Esophagus squamous epithelium (tissue), 5 donors: ENCODE measurements at regions not wholly inside any gene's neighbourhood (a gene's known extent, or its start where the extent isn't known, plus 50 kb on each side); places are given as distances from the start of the nearest gene placed in this dataset.

Source experiments
- DNase-seq: peaks from one replicate; lab custom pipeline; 2025; lab: John Stamatoyannopoulos, UW
- H3K27ac ChIP-seq, 4 donors: fragments of 200-600 bp; sonication (generic); one replicate each; pipeline ENCODE4 v1.5.1; 2016 to 2019; ENCODE audit warnings: mild to moderate bottlenecking in 1 of 4
- H3K27me3 ChIP-seq, 4 donors: fragments of 200-600 bp; sonication (generic); 1 replicate in 3 of 4; 2 replicates in 1 of 4; pipeline versions ENCODE4 v1.5.1 to v1.6.0; 2017 to 2021; ENCODE audit warnings: antibody characterized with exemption in 1 of 4
- H3K36me3 ChIP-seq, 3 donors: fragments of 200-600 bp; sonication (generic); one replicate each; pipeline ENCODE4 v1.5.1; 2016 to 2019
- H3K4me1 ChIP-seq, 3 donors: fragments of 200-600 bp; sonication (generic); one replicate each; pipeline ENCODE4 v1.5.1; 2017 to 2019
- H3K4me3 ChIP-seq, 4 donors: fragments of 200-600 bp; sonication (generic); 1 replicate in 3 of 4; 2 replicates in 1 of 4; pipeline ENCODE4 v1.5.1; 2016 to 2019; ENCODE audit warnings: mild to moderate bottlenecking in 2 of 4, moderate library complexity in 1 of 4
- H3K9me3 ChIP-seq, 3 donors: fragments of 200-600 bp; sonication (generic); one replicate each; pipeline ENCODE4 v1.5.1; 2016 to 2019
- POLR2A ChIP-seq, 4 donors: fragments of 450-650 bp; IDR thresholded peaks; one replicate each; pipeline ENCODE4 v1.6.1; 2017; ENCODE audit warnings: antibody characterized with exemption in 4 of 4, mild to moderate bottlenecking in 4 of 4, moderate library complexity in 3 of 4
- WGBS, 2 donors: methylation state at CpG; one replicate each; pipeline ENCODE4 v1.1.5; 2018; 5-methylcytosine and 5-hydroxymethylcytosine counted together
- intact Hi-C: fragments of 100-400 bp; cut with DNase I; formaldehyde crosslinking; loops from one replicate; pipeline ENCODE4 v1.15.0; 2022
- TF ChIP-seq, protein P1 (sequence below), 6 experiments: fragments of 450-650 bp in 4 of 6; fragments of 200-600 bp in 2 of 6; sonication (generic) in 2 of 6; IDR thresholded peaks; one replicate each; pipeline ENCODE4 v1.5.1; 2016 to 2019; ENCODE audit warnings: antibody characterized with exemption in 6 of 6, mild to moderate bottlenecking in 4 of 6, moderate library complexity in 4 of 6
- donor health status: DM: yes; HTN: yes; CAD: no.

DNA sequence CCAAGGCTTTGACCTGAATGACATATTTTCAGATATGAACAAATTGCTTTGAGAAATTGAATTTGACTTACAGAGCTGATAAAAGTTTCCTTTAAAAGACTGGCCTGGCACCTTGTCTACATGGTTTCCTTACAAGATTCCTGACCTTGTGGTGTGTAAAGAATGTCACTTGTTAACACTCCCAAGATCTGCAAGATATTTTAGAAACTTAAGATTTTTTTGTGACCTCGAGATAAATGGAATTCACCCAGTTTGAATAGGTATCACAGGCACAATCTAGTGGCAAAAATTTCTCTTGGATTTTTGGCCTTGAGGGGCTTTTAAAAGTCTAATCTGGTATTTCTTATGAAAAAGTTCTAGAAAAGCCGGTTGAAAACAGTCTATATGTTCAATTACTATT lies 1568.9 kb upstream of the IGFBP7 start:
- Histone ChIP-seq H3K36me3 (no peaks in the 10 kb centered on the region), H3K4me1 (no peaks in the 10 kb centered on the region), H3K9me3 (no peaks in the 10 kb centered on the region), H3K4me3 (no peak overlapping the region), H3K27ac (no peak overlapping the region), H3K27me3 (no peaks in the 10 kb centered on the region)
- DNase-seq = no peak
- intact Hi-C loops = no loop called here
- 56 to 57% methylated on average over 2 of the region's 2 CpGs for WGBS, 2 donors
- TF ChIP-seq, protein P1, sequence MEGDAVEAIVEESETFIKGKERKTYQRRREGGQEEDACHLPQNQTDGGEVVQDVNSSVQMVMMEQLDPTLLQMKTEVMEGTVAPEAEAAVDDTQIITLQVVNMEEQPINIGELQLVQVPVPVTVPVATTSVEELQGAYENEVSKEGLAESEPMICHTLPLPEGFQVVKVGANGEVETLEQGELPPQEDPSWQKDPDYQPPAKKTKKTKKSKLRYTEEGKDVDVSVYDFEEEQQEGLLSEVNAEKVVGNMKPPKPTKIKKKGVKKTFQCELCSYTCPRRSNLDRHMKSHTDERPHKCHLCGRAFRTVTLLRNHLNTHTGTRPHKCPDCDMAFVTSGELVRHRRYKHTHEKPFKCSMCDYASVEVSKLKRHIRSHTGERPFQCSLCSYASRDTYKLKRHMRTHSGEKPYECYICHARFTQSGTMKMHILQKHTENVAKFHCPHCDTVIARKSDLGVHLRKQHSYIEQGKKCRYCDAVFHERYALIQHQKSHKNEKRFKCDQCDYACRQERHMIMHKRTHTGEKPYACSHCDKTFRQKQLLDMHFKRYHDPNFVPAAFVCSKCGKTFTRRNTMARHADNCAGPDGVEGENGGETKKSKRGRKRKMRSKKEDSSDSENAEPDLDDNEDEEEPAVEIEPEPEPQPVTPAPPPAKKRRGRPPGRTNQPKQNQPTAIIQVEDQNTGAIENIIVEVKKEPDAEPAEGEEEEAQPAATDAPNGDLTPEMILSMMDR (IDR thresholded peaks at IDR 0.05) = no peak
- TF ChIP-seq POLR2A (IDR thresholded peaks at IDR 0.05) = no peak

GRCh38 chr4:58669783-58670182 lies 1559.6 kb upstream of the IGFBP7 start:
- Histone ChIP-seq H3K36me3 (no peaks in the 10 kb centered on the region), H3K27me3 (no peaks in the 10 kb centered on the region), H3K4me1 (no peaks in the 10 kb centered on the region), H3K9me3 (no peaks in the 10 kb centered on the region), H3K4me3 (no peak overlapping the region), H3K27ac (no peak overlapping the region)
- no peak for TF ChIP-seq POLR2A (IDR thresholded peaks at IDR 0.05)
- TF ChIP-seq, protein P1 (IDR thresholded peaks at IDR 0.05) = no peak
- no peak for DNase-seq
- intact Hi-C loops = no loop called here

DNA sequence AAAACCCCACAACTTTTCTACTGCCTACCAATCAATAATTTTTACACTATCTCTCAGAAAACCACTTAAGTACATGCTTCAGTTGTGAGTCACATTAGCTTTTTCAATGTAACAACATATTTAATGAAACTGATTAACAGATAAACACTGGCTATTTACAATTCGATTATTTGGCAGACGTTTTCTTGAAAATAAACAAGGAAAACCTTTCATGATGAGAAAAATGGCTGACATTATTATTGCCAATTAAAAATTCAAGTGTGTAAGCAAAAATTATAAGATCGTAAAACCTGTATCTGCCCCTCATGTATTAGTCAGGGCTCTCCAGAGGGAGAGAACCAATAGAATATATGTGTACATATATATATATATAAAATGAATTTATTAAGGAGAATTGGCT lies 1555.5 kb upstream of the IGFBP7 start:
- TF ChIP-seq, protein P1 (IDR thresholded peaks at IDR 0.05) = no peak
- no peak for TF ChIP-seq POLR2A (IDR thresholded peaks at IDR 0.05)
- intact Hi-C loops = no loop called here
- DNase-seq = no peak
- Histone ChIP-seq H3K4me1 (no peaks in the 10 kb centered on the region), H3K4me3 (no peak overlapping the region), H3K9me3 (no peaks in the 10 kb centered on the region), H3K27ac (no peak overlapping the region), H3K36me3 (no peaks in the 10 kb centered on the region), H3K27me3 (no peaks in the 10 kb centered on the region)
- WGBS, 2 donors = 74 to 78% methylated on average over 3 of the region's 3 CpGs

DNA sequence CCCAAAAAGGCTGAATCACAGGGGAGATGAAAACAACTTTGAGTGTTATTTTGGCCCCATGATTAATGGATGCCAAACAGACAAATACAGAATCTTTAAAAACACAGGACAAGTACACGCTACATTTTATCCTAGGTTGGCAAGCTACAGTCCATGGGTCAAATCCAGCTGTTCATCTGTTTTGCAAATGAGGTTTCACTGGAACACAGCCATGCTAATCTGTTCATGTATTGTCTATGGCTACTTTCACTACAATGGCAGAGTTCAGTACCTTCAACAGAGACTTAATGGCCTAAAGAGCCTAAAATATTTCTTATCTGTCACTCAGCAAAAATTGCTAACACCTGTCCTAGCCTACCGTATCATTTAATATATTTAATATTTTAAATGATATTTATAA lies 1548.5 kb upstream of the IGFBP7 start:
- Histone ChIP-seq H3K36me3 (no peaks in the 10 kb centered on the region), H3K4me3 (no peak overlapping the region), H3K27me3 (no peaks in the 10 kb centered on the region), H3K27ac (no peak overlapping the region), H3K4me1 (no peaks in the 10 kb centered on the region), H3K9me3 (no peaks in the 10 kb centered on the region)
- intact Hi-C loops = no loop called here
- no peak for DNase-seq
- TF ChIP-seq, protein P1 (IDR thresholded peaks at IDR 0.05) = no peak
- no peak for TF ChIP-seq POLR2A (IDR thresholded peaks at IDR 0.05)
- 55 to 58% methylated on average over 2 of the region's 2 CpGs for WGBS, 2 donors

DNA sequence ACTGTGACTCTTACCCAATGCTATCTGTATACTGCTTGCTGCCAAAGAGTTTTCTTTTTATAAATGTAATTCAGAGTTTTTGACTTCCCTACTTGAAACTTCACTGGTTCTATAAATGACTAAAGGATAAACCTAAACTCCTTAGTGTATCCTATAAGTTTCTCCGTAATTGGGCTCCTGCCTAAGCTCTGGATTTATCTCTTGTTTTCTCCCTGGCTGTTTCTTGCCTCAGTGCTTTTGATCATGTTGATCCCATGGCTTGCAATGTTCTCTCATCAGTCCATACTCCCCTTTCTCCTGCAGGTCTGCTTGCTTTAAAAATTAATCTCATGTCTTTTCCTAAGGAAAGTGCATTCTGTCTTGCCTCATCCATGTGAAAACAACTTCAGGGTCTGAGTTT lies 1543.1 kb upstream of the IGFBP7 start:
- TF ChIP-seq, protein P1 (IDR thresholded peaks at IDR 0.05) = no peak
- no peak for TF ChIP-seq POLR2A (IDR thresholded peaks at IDR 0.05)
- Histone ChIP-seq H3K36me3 (no peaks in the 10 kb centered on the region), H3K27ac (no peak overlapping the region), H3K9me3 (no peaks in the 10 kb centered on the region), H3K27me3 (no peaks in the 10 kb centered on the region), H3K4me1 (no peaks in the 10 kb centered on the region), H3K4me3 (no peak overlapping the region)
- intact Hi-C loops = no loop called here
- WGBS, 2 donors = 47 to 81% methylated on average over 1 of the region's 1 CpG
- DNase-seq = no peak
